Prostate gland (tissue), 2 donors: ENCODE measurements at regions not wholly inside any gene's neighbourhood (a gene's known extent, or its start where the extent isn't known, plus 50 kb on each side); places are given as distances from the start of the nearest gene placed in this dataset.

Source experiments
- POLR2A ChIP-seq: fragments of 450-650 bp; IDR thresholded peaks from one replicate; pipeline ENCODE4 v1.6.1; 2016; ENCODE audit warnings: antibody characterized with exemption, mild to moderate bottlenecking
- TF ChIP-seq, protein P1 (sequence below), 4 experiments: fragments of 200-600 bp in 2 of 4; fragments of 450-650 bp in 2 of 4; sonication (generic) in 2 of 4; IDR thresholded peaks; 1 replicate in 3 of 4; 2 replicates in 1 of 4; pipeline ENCODE4 v1.5.1; 2016 to 2019; ENCODE audit warnings: antibody characterized with exemption in 4 of 4, mild to moderate bottlenecking in 2 of 4, moderate library complexity in 2 of 4

DNA sequence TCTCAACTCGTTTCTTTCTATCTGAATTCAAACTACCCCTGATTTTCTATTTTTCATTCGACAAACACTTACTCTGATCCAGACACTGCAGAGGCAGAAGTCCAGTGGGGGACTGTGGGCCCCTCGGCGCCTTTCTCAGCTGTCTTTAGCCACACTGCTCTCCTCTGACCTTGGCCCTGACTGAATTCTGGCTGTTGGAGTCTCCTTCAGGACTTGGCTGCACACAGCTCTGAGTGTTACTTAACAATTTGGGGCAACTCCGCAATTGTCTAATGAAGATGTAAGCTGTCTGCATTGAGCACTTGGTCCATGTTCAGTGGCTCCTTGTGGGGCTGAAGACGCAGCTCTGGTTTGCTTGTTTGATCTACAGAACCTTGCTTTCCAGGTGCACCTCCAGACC lies 57.3 kb upstream of the ACSL1 start:
- TF ChIP-seq, protein P1, sequence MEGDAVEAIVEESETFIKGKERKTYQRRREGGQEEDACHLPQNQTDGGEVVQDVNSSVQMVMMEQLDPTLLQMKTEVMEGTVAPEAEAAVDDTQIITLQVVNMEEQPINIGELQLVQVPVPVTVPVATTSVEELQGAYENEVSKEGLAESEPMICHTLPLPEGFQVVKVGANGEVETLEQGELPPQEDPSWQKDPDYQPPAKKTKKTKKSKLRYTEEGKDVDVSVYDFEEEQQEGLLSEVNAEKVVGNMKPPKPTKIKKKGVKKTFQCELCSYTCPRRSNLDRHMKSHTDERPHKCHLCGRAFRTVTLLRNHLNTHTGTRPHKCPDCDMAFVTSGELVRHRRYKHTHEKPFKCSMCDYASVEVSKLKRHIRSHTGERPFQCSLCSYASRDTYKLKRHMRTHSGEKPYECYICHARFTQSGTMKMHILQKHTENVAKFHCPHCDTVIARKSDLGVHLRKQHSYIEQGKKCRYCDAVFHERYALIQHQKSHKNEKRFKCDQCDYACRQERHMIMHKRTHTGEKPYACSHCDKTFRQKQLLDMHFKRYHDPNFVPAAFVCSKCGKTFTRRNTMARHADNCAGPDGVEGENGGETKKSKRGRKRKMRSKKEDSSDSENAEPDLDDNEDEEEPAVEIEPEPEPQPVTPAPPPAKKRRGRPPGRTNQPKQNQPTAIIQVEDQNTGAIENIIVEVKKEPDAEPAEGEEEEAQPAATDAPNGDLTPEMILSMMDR (IDR thresholded peaks at IDR 0.05) = no peak
- no peak for TF ChIP-seq POLR2A
